HepG2 (cell line): ENCODE measurements at regions not wholly inside any gene's neighbourhood (a gene's known extent, or its start where the extent isn't known, plus 50 kb on each side); places are given as distances from the start of the nearest gene placed in this dataset.

Experiments
- ATAC-seq: fragments of 200-7000 bp; cut with Tn5 transposase; 3 replicates; pipeline ENCODE4 v1.9.1; 2020; ENCODE audit warnings: mild to moderate bottlenecking, moderate library complexity
- BruUV-seq: library from RNA; stranded (reverse); fragments of 400-500 nt; replicated peaks from 2 replicates; lab custom pipeline; 2021; lab: Mats Ljungman, UMichigan
- CTCF ChIA-PET: fragments of 300-600 bp; formaldehyde crosslinking; extraction: SDS; loops from one replicate; lab custom pipeline; 2021; ENCODE audit warnings: low total read pairs, inconsistent platforms, low intra/inter-chr PET ratio; lab: Yijun Ruan, JAX
- POLR2A ChIA-PET: fragments of 350-600 bp; sonication (Branson Sonifier 250); formaldehyde crosslinking; loops from one replicate; lab custom pipeline; 2020; ENCODE audit warnings: antibody characterized with exemption, inconsistent platforms; lab: Yijun Ruan, JAX
- DNase-seq: peaks from one replicate; pipeline ENCODE4 v3.0.0-alpha.2; 2015; ENCODE audit warnings: low spot score
- FAIRE-seq: peaks from 3 replicates; lab custom pipeline; 2011; peaks lifted over from hg19 to GRCh38; lab: Jason Lieb, UNC
- H2AFZ ChIP-seq: one replicate; pipeline ENCODE4 v1.6.1; 2011; ENCODE audit warnings: low read length, inconsistent platforms
- H3K27ac ChIP-seq: fragments of 300-600 bp; 3 replicates; pipeline ENCODE4 v1.8.0; 2011; ENCODE audit warnings: mixed run types, mild to moderate bottlenecking, mixed read lengths, low read length, inconsistent platforms; ENCODE audit not compliant: insufficient read depth; ENCODE audit errors: extremely low read length
- H3K27me3 ChIP-seq, 2 experiments: fragments of 200-600 bp in 1 of 2; 2 replicates in 1 of 2; 3 replicates in 1 of 2; pipeline versions ENCODE4 v1.6.0 to v1.8.0; 2011; ENCODE audit warnings: low read length in 2 of 2, mild to moderate bottlenecking in 2 of 2, moderate library complexity in 2 of 2, inconsistent platforms in 1 of 2; ENCODE audit not compliant: insufficient read depth in 2 of 2, control insufficient read depth in 1 of 2
- H3K36me3 ChIP-seq, 2 experiments: fragments of 200-600 bp in 1 of 2; replicated peaks in 1 of 2; 2 replicates in 1 of 2; 3 replicates in 1 of 2; pipeline versions ENCODE4 v1.5.1 to v1.8.0; 2011; ENCODE audit warnings: low read length in 2 of 2, inconsistent platforms in 1 of 2; ENCODE audit not compliant: insufficient read depth in 2 of 2, control insufficient read depth in 1 of 2
- H3K4me1 ChIP-seq: 2 replicates; pipeline ENCODE4 v1.5.1; 2012; ENCODE audit warnings: low read length, inconsistent platforms; ENCODE audit not compliant: insufficient read depth
- H3K4me2 ChIP-seq: 2 replicates; pipeline ENCODE4 v1.6.0; 2011; ENCODE audit warnings: low read depth, low read length, inconsistent platforms
- H3K4me3 ChIP-seq, 3 experiments: fragments of 200-600 bp in 1 of 3; sonication (generic), shearing (Covaris generic) in 1 of 3; replicated peaks in 1 of 3; 2 replicates each; pipeline ENCODE4 v1.5.1; 2011 to 2016; ENCODE audit warnings: low read length in 3 of 3, inconsistent platforms in 2 of 3, low read depth in 2 of 3, mild to moderate bottlenecking in 2 of 3, control low read depth in 1 of 3, mixed read lengths in 1 of 3; ENCODE audit not compliant: insufficient read depth in 1 of 3
- H3K79me2 ChIP-seq: one replicate; pipeline ENCODE4 v1.6.1; 2011; ENCODE audit warnings: low read length, inconsistent platforms; ENCODE audit not compliant: insufficient read depth
- H3K9ac ChIP-seq: 2 replicates; pipeline ENCODE4 v1.6.0; 2011; ENCODE audit warnings: mild to moderate bottlenecking, low read depth, low read length, inconsistent platforms; ENCODE audit not compliant: insufficient read depth
- H3K9me3 ChIP-seq: 2 replicates; pipeline ENCODE4 v1.5.1; 2012; ENCODE audit warnings: mild to moderate bottlenecking, low read length
- H4K20me1 ChIP-seq: 2 replicates; pipeline ENCODE4 v1.6.0; 2011; ENCODE audit warnings: inconsistent platforms, mild to moderate bottlenecking, low read length, moderate library complexity; ENCODE audit not compliant: insufficient read depth
- DNMT3B ChIP-seq: conservative IDR thresholded peaks from 2 replicates; pipeline ENCODE4 v1.6.1; 2016; ENCODE audit warnings: missing biosample characterization, control low read depth
- EED ChIP-seq: sonication (generic); formaldehyde crosslinking; IDR thresholded peaks from 2 replicates; pipeline ENCODE4 v1.5.0; 2020; ENCODE audit warnings: mild to moderate bottlenecking, missing genetic modification reagents
- HMGA1 ChIP-seq: sonication (generic); formaldehyde crosslinking; conservative IDR thresholded peaks from 2 replicates; pipeline ENCODE4 v1.4.0; 2020; ENCODE audit warnings: missing genetic modification reagents
- JARID2 ChIP-seq: sonication (generic); formaldehyde crosslinking; IDR thresholded peaks from 2 replicates; pipeline ENCODE4 v1.8.1; 2023; ENCODE audit warnings: missing genetic modification reagents, inconsistent platforms; ENCODE audit not compliant: insufficient replicate concordance
- NR2C2 ChIP-seq: sonication (generic); formaldehyde crosslinking; IDR thresholded peaks from 2 replicates; pipeline ENCODE4 v1.4.0; 2020; ENCODE audit warnings: missing genetic modification reagents, mild to moderate bottlenecking, moderate library complexity, borderline replicate concordance
- PRMT3 ChIP-seq: sonication (generic); formaldehyde crosslinking; IDR thresholded peaks from 2 replicates; pipeline ENCODE4 v1.8.1; 2022; ENCODE audit warnings: low read depth, mild to moderate bottlenecking, moderate library complexity, missing genetic modification reagents, borderline replicate concordance
- TMF1 ChIP-seq: sonication (generic); formaldehyde crosslinking; IDR thresholded peaks from 2 replicates; pipeline ENCODE4 v1.8.1; 2022; ENCODE audit warnings: low read depth, missing genetic modification reagents
- WGBS: methylation state at CpG from one replicate; pipeline ENCODE4 v1.1.6; 2017; ENCODE audit warnings: low lambda C conversion rate; 5-methylcytosine and 5-hydroxymethylcytosine counted together
- in situ Hi-C: cut with HindIII; loops from 2 replicates; pipeline ENCODE4 v1.10.0; 2017; ENCODE audit warnings: low pct_unique_long_range_greater_than_20kb; ENCODE audit not compliant: extremely low pct_ligation_motif_present
- intact Hi-C: fragments of 100-400 bp; cut with micrococcal nuclease; formaldehyde crosslinking; loops from one replicate; pipeline ENCODE4 v1.10.0; 2022; ENCODE audit not compliant: unreplicated experiment
- TF ChIP-seq, protein P1 (sequence below): sonication (generic); formaldehyde crosslinking; IDR thresholded peaks from 2 replicates; pipeline ENCODE4 v1.5.0; 2020; ENCODE audit warnings: mild to moderate bottlenecking, low read depth, missing genetic modification reagents, borderline replicate concordance
- TF ChIP-seq, protein P2 (sequence below): sonication (generic); formaldehyde crosslinking; IDR thresholded peaks from 2 replicates; pipeline ENCODE4 v1.5.0; 2020; ENCODE audit warnings: mild to moderate bottlenecking, missing genetic modification reagents, borderline replicate concordance

GRCh38 chr5:174246743-174247142, 201.2 kb downstream of the NSG2 start:
- H3K27me3 ChIP-seq, result peaks cover 2 to 4% of the 10 kb centered on the region in 2 experiments; a peak in 3 of 5 replicates
- H3K36me3 ChIP-seq, result no peaks in the 10 kb centered on the region
- no peak for DNase-seq
- FAIRE-seq, result no peak
- no peak overlapping the region for H3K27ac ChIP-seq
- H3K4me3 ChIP-seq, result no peak overlapping the region
- H3K4me1 ChIP-seq, result no peaks in the 10 kb centered on the region
- CTCF ChIA-PET, result no interaction called here
- in situ Hi-C loops (no loop called here), intact Hi-C loops (no loop called here)
- no TSS peak for BruUV-seq
- H3K9ac ChIP-seq, result no peak overlapping the region
- no peak overlapping the region for H2AFZ ChIP-seq
- H3K4me2 ChIP-seq, result no peak overlapping the region
- no peaks in the 10 kb centered on the region for H3K9me3 ChIP-seq
- POLR2A ChIA-PET, result no interaction called here
- no peaks in the 10 kb centered on the region for H4K20me1 ChIP-seq
- no peaks in the 10 kb centered on the region for H3K79me2 ChIP-seq
- 87% methylated on average over 1 of the region's 1 CpG for WGBS
- TF ChIP-seq, protein P1, sequence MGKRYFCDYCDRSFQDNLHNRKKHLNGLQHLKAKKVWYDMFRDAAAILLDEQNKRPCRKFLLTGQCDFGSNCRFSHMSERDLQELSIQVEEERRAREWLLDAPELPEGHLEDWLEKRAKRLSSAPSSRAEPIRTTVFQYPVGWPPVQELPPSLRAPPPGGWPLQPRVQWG (CRISPR knock-in tag), result no peak
- no peak for TF ChIP-seq EED (CRISPR knock-in tag)
- no peak for TF ChIP-seq DNMT3B
- TF ChIP-seq NR2C2 (CRISPR knock-in tag), result no peak
- TF ChIP-seq, protein P2, sequence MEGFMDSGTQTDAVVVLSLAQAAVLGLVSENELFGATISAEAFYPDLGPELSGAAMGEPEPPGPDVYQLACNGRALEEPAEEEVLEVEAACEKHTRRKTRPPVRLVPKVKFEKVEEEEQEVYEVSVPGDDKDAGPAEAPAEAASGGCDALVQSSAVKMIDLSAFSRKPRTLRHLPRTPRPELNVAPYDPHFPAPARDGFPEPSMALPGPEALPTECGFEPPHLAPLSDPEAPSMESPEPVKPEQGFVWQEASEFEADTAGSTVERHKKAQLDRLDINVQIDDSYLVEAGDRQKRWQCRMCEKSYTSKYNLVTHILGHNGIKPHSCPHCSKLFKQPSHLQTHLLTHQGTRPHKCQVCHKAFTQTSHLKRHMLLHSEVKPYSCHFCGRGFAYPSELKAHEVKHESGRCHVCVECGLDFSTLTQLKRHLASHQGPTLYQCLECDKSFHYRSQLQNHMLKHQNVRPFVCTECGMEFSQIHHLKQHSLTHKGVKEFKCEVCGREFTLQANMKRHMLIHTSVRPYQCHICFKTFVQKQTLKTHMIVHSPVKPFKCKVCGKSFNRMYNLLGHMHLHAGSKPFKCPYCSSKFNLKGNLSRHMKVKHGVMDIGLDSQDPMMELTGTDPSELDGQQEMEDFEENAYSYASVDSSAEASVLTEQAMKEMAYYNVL (CRISPR knock-in tag), result no peak
- no peak for TF ChIP-seq TMF1 (CRISPR knock-in tag)
- TF ChIP-seq PRMT3 (CRISPR knock-in tag), result no peak
- TF ChIP-seq HMGA1 (CRISPR knock-in tag), result no peak
- no peak for TF ChIP-seq JARID2
- ATAC-seq, result no peak
